DND-41 (cell line): ENCODE measurements at regions not wholly inside any gene's neighbourhood (a gene's known extent, or its start where the extent isn't known, plus 50 kb on each side); places are given as distances from the start of the nearest gene placed in this dataset.

Source experiments
- EZH2 ChIP-seq: IDR thresholded peaks from 3 replicates; pipeline ENCODE4 v1.6.1; 2012; ENCODE audit warnings: borderline replicate concordance, low read depth, mild to moderate bottlenecking, moderate library complexity, low read length, inconsistent platforms; ENCODE audit not compliant: severe bottlenecking
- TF ChIP-seq, protein P1 (sequence below): IDR thresholded peaks from 2 replicates; pipeline ENCODE4 v1.5.1; 2012; ENCODE audit warnings: borderline replicate concordance, low read length, moderate library complexity, mild to moderate bottlenecking; ENCODE audit not compliant: poor library complexity, severe bottlenecking; ENCODE audit errors: extremely low read depth

DNA sequence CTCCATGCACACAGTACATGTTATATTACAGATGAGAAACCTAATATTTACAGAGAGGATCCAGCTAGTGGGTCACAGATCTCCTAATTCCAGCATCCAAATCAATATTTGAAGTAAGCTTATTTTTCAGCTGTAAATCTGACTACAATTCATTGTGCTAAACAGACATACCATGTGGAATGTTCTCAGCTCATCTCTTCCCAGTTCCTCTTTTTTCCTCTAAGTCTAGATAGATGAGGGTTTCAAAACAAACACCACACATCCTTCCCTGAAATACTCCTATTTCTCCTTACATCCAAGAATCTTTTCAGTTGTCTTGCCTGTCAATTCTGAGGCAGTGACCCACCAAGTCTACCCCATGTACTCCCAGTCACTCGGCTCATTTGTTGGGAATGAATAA, 200.7 kb upstream of the PIK3C3 start:
- TF ChIP-seq, protein P1, sequence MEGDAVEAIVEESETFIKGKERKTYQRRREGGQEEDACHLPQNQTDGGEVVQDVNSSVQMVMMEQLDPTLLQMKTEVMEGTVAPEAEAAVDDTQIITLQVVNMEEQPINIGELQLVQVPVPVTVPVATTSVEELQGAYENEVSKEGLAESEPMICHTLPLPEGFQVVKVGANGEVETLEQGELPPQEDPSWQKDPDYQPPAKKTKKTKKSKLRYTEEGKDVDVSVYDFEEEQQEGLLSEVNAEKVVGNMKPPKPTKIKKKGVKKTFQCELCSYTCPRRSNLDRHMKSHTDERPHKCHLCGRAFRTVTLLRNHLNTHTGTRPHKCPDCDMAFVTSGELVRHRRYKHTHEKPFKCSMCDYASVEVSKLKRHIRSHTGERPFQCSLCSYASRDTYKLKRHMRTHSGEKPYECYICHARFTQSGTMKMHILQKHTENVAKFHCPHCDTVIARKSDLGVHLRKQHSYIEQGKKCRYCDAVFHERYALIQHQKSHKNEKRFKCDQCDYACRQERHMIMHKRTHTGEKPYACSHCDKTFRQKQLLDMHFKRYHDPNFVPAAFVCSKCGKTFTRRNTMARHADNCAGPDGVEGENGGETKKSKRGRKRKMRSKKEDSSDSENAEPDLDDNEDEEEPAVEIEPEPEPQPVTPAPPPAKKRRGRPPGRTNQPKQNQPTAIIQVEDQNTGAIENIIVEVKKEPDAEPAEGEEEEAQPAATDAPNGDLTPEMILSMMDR, result no peak
- TF ChIP-seq EZH2, result no peak
